B cell (primary cell): ENCODE measurements at regions not wholly inside any gene's neighbourhood (a gene's known extent, or its start where the extent isn't known, plus 50 kb on each side); places are given as distances from the start of the nearest gene placed in this dataset.

Experiments
- ATAC-seq: fragments of 200-7000 bp; cut with Tn5 transposase; one replicate; pipeline ENCODE4 v1.10.0; 2021; ENCODE audit warnings: low read depth, mild to moderate bottlenecking, moderate number of reproducible peaks, moderate library complexity
- CTCF ChIA-PET: fragments of 350-600 bp; sonication (Branson Sonifier 250); formaldehyde crosslinking; loops from one replicate; lab custom pipeline; 2021; ENCODE audit warnings: antibody characterized with exemption, inconsistent platforms; lab: Charles Lee
- POLR2A ChIA-PET: fragments of 350-600 bp; sonication (Branson Sonifier 250); formaldehyde crosslinking; loops from one replicate; lab custom pipeline; 2021; ENCODE audit warnings: antibody characterized with exemption; lab: Charles Lee
- DNase-seq: peaks from one replicate; pipeline ENCODE4 v3.0.0; 2013
- H2AFZ ChIP-seq: 2 replicates; pipeline ENCODE4 v1.6.1; 2012; ENCODE audit warnings: mild to moderate bottlenecking, low read depth, low read length; ENCODE audit not compliant: insufficient read depth, poor library complexity, severe bottlenecking
- H3K27ac ChIP-seq, 2 donors: 1 replicate in 1 of 2; 2 replicates in 1 of 2; pipeline ENCODE4 v1.5.1; 2012 to 2013; ENCODE audit warnings: low read length in 2 of 2, mild to moderate bottlenecking in 2 of 2, moderate library complexity in 1 of 2
- H3K27me3 ChIP-seq, 4 experiments: fragments of 200-600 bp in 1 of 4; sonication (generic) in 1 of 4; replicated peaks in 1 of 4; 1 replicate in 2 of 4; 2 replicates in 2 of 4; pipeline versions ENCODE4 v1.6.1 to v1.7.0; 2013 to 2016; ENCODE audit warnings: low read length in 3 of 4, mild to moderate bottlenecking in 2 of 4, mixed read lengths in 1 of 4, moderate library complexity in 1 of 4; ENCODE audit not compliant: insufficient read depth in 4 of 4, control insufficient read depth in 3 of 4; ENCODE audit errors: control extremely low read depth in 1 of 4
- H3K36me3 ChIP-seq, 2 experiments: replicated peaks in 1 of 2; 1 replicate in 1 of 2; 2 replicates in 1 of 2; pipeline versions ENCODE4 v1.6.1 to v1.7.1; 2013; ENCODE audit warnings: low read length in 1 of 2; ENCODE audit not compliant: insufficient read depth in 2 of 2, control insufficient read depth in 1 of 2; ENCODE audit errors: control extremely low read depth in 1 of 2, extremely low read depth in 1 of 2
- H3K4me1 ChIP-seq, 2 donors: fragments of 200-600 bp in 1 of 2; sonication (generic) in 1 of 2; 1 replicate in 1 of 2; 2 replicates in 1 of 2; pipeline versions ENCODE4 v1.5.1 to v1.6.1; 2013 to 2017; ENCODE audit warnings: low read length in 2 of 2; ENCODE audit not compliant: control insufficient read depth in 2 of 2, insufficient read depth in 2 of 2
- H3K4me2 ChIP-seq: replicated peaks from 2 replicates; pipeline ENCODE3; 2012; ENCODE audit warnings: mild to moderate bottlenecking, low read depth, low read length; ENCODE audit not compliant: poor library complexity, severe bottlenecking
- H3K4me3 ChIP-seq, 5 experiments: fragments of 200-600 bp in 1 of 5; sonication (generic) in 1 of 5; 1 replicate in 3 of 5; 2 replicates in 2 of 5; pipeline versions ENCODE4 v1.5.1 to v1.7.0; 2011 to 2016; ENCODE audit warnings: low read length in 4 of 5, mild to moderate bottlenecking in 4 of 5, low read depth in 2 of 5, control low read depth in 1 of 5, moderate library complexity in 1 of 5; ENCODE audit not compliant: insufficient read depth in 1 of 5; ENCODE audit errors: control extremely low read depth in 1 of 5, extremely low read depth in 1 of 5
- H3K79me2 ChIP-seq: fragments of 200-600 bp; sonication (generic); one replicate; pipeline ENCODE4 v1.6.0; 2016; ENCODE audit warnings: low read length; ENCODE audit not compliant: control insufficient read depth, insufficient read depth
- H3K9ac ChIP-seq: fragments of 200-600 bp; sonication (generic); 2 replicates; pipeline ENCODE4 v1.6.1; 2017; ENCODE audit warnings: mild to moderate bottlenecking, low read length, moderate library complexity
- H3K9me3 ChIP-seq, 3 donors: one replicate each; pipeline versions ENCODE4 v1.6.1 to v1.7.1; 2013; ENCODE audit warnings: low read length in 2 of 3; ENCODE audit not compliant: control insufficient read depth in 2 of 3, insufficient read depth in 1 of 3; ENCODE audit errors: control extremely low read depth in 1 of 3
- H4K20me1 ChIP-seq: 2 replicates; pipeline ENCODE4 v1.6.0; 2012; ENCODE audit warnings: mild to moderate bottlenecking, low read length; ENCODE audit not compliant: insufficient read depth, control insufficient read depth, poor library complexity, severe bottlenecking
- H3K27ac Mint-ChIP-seq: one replicate; pipeline ENCODE4 v1.8.0; 2021; ENCODE audit warnings: mixed read lengths
- H3K27me3 Mint-ChIP-seq: one replicate; pipeline ENCODE4 v1.8.0; 2021; ENCODE audit warnings: mixed read lengths
- H3K4me1 Mint-ChIP-seq: one replicate; pipeline ENCODE4 v1.8.0; 2021; ENCODE audit warnings: mixed read lengths
- H3K4me3 Mint-ChIP-seq: one replicate; pipeline ENCODE4 v1.8.0; 2021; ENCODE audit warnings: mixed read lengths
- H3K9me3 Mint-ChIP-seq: one replicate; pipeline ENCODE4 v1.8.0; 2022; ENCODE audit warnings: mixed read lengths; ENCODE audit not compliant: insufficient read depth
- CTCF ChIP-seq: fragments of 200-600 bp; IDR thresholded peaks from one replicate; pipeline ENCODE4 v1.8.0; 2022; ENCODE audit warnings: antibody characterized with exemption, mild to moderate bottlenecking
- EZH2 ChIP-seq: IDR thresholded peaks from 2 replicates; pipeline ENCODE4 v1.6.1; 2012; ENCODE audit warnings: borderline replicate concordance, low read depth, mild to moderate bottlenecking, moderate library complexity, low read length; ENCODE audit not compliant: insufficient read depth, poor library complexity, severe bottlenecking
- WGBS: methylation state at CpG from one replicate; pipeline ENCODE4 v1.1.5; 2013; ENCODE audit warnings: missing lambda C conversion rate; ENCODE audit not compliant: insufficient coverage; 5-methylcytosine and 5-hydroxymethylcytosine counted together
- intact Hi-C: fragments of 100-400 bp; cut with micrococcal nuclease; formaldehyde crosslinking; loops from one replicate; pipeline ENCODE4 v1.10.0; 2022

DNA sequence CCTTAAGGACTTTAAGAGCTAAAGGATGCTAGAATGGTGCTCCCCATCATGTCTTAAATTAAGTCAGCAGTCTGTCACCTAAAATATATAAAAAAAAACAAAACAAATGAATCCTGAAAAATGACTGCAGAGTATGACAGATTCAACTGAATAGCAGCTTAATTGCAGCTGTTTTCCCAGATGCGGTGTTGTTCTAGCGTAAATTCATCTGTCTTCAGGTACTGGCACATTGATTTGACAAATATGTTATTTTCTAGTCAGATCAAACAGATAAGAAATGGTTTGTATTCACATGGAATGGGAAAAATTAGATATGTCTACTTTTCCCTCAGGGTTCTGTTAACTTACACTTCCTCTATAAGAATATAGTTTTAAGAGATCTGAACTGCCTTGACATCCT, 211.7 kb downstream of the NAF1 start:
- no peak overlapping the region for H3K4me3 Mint-ChIP-seq
- no peaks in the 10 kb centered on the region for H3K4me1 Mint-ChIP-seq
- H3K9me3 Mint-ChIP-seq = no peaks in the 10 kb centered on the region
- Histone ChIP-seq H3K9ac (no peak overlapping the region), H4K20me1 (no peaks in the 10 kb centered on the region), H2AFZ (no peak overlapping the region), H3K4me2 (no peak overlapping the region), H3K79me2 (no peaks in the 10 kb centered on the region), H3K4me1 (no peaks in the 10 kb centered on the region), H3K4me3 (no peak overlapping the region), H3K27me3 (no peaks in the 10 kb centered on the region), H3K9me3 (no peaks in the 10 kb centered on the region), H3K27ac (no peak overlapping the region), H3K36me3 (no peaks in the 10 kb centered on the region)
- POLR2A ChIA-PET = no interaction called here
- DNase-seq = no peak
- no peak for ATAC-seq
- TF ChIP-seq CTCF = no peak
- no peak for TF ChIP-seq EZH2
- CTCF ChIA-PET = no interaction called here
- no peaks in the 10 kb centered on the region for H3K27me3 Mint-ChIP-seq
- whole genome bisulfite sequencing = 100% methylated on average over 2 of the region's 2 CpGs
- H3K27ac Mint-ChIP-seq = no peak overlapping the region
- intact Hi-C loops = no loop called here

DNA sequence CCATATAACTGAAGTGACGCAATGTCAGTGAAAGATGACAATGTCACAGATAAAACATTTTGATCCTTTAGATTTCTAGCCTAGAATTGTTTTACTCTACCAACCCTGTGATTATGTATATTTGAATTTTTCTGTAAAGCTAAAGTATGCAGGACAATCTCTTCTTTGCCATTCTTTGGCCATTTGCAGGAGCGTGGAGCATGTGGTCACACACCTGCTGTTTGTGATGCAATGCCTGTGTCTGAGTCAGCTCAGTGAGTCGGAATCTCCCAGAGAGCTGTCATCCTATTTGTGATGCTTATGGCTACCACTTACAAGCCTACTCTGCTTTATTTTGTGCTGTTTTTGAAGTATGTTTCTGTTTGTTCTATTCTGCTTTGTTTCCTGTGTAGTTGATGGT, 214.5 kb downstream of the NAF1 start:
- no peak overlapping the region for H3K27ac Mint-ChIP-seq
- WGBS = 89% methylated on average over 1 of the region's 3 CpGs

More for the DNA sequence above, 214.5 kb downstream of the NAF1 start:
- no peaks in the 10 kb centered on the region for H3K9me3 Mint-ChIP-seq
- Histone ChIP-seq H2AFZ (no peak overlapping the region), H3K9ac (no peak overlapping the region), H3K27me3 (no peaks in the 10 kb centered on the region), H3K27ac (no peak overlapping the region), H3K4me2 (no peak overlapping the region), H3K4me3 (no peak overlapping the region), H3K9me3 (no peaks in the 10 kb centered on the region), H4K20me1 (no peaks in the 10 kb centered on the region), H3K4me1 (no peaks in the 10 kb centered on the region), H3K36me3 (no peaks in the 10 kb centered on the region), H3K79me2 (no peaks in the 10 kb centered on the region)
- H3K4me3 Mint-ChIP-seq = no peak overlapping the region
- ATAC-seq (no peak), DNase-seq (no peak)
- H3K27me3 Mint-ChIP-seq = no peaks in the 10 kb centered on the region
- intact Hi-C loops = no loop called here
- ChIA-PET POLR2A (no interaction called here), CTCF (no interaction called here)
- TF ChIP-seq EZH2 = no peak
- TF ChIP-seq CTCF = no peak
- no peaks in the 10 kb centered on the region for H3K4me1 Mint-ChIP-seq
